Vagina (tissue), 2 donors: ENCODE measurements at regions not wholly inside any gene's neighbourhood (a gene's known extent, or its start where the extent isn't known, plus 50 kb on each side); places are given as distances from the start of the nearest gene placed in this dataset.

Experiments
- DNase-seq, 2 donors: peaks; one replicate each; pipeline ENCODE4 v3.0.0-alpha.2; 2017; ENCODE audit errors: extremely low spot score in 2 of 2
- H3K27ac ChIP-seq: fragments of 200-600 bp; sonication (generic); one replicate; pipeline ENCODE4 v1.5.1; 2019
- H3K27me3 ChIP-seq: fragments of 200-600 bp; sonication (generic); one replicate; pipeline ENCODE4 v1.5.1; 2019
- H3K36me3 ChIP-seq, 2 donors: fragments of 200-600 bp; sonication (generic); one replicate each; pipeline ENCODE4 v1.5.1; 2017 to 2019
- H3K4me1 ChIP-seq: fragments of 200-600 bp; sonication (generic); one replicate; pipeline ENCODE4 v1.5.1; 2019
- H3K4me3 ChIP-seq, 2 donors: fragments of 200-600 bp; sonication (generic); 1 replicate in 1 of 2; 2 replicates in 1 of 2; pipeline ENCODE4 v1.5.1; 2016 to 2019
- H3K9me3 ChIP-seq: fragments of 200-600 bp; sonication (generic); one replicate; pipeline ENCODE4 v1.5.1; 2019
- POLR2A ChIP-seq, 2 donors: fragments of 450-650 bp; IDR thresholded peaks; one replicate each; pipeline ENCODE4 v1.6.1; 2017; ENCODE audit warnings: antibody characterized with exemption in 2 of 2, mild to moderate bottlenecking in 2 of 2, moderate library complexity in 2 of 2
- POLR2AphosphoS5 ChIP-seq, 2 donors: sonication (generic); formaldehyde crosslinking; IDR thresholded peaks; one replicate each; pipeline ENCODE4 v1.9.0; 2017; ENCODE audit warnings: antibody characterized with exemption in 2 of 2, mild to moderate bottlenecking in 2 of 2, low read depth in 1 of 2; ENCODE audit not compliant: insufficient read depth in 1 of 2
- intact Hi-C: fragments of 100-400 bp; cut with DNase I; formaldehyde crosslinking; loops from one replicate; pipeline ENCODE4 v1.15.1; 2023
- TF ChIP-seq, protein P1 (sequence below), 3 experiments: fragments of 450-650 bp in 2 of 3; fragments of 200-600 bp in 1 of 3; sonication (generic) in 1 of 3; IDR thresholded peaks; one replicate each; pipeline ENCODE4 v1.5.1; 2017 to 2019; ENCODE audit warnings: antibody characterized with exemption in 3 of 3, mild to moderate bottlenecking in 2 of 3, moderate library complexity in 2 of 3

DNA sequence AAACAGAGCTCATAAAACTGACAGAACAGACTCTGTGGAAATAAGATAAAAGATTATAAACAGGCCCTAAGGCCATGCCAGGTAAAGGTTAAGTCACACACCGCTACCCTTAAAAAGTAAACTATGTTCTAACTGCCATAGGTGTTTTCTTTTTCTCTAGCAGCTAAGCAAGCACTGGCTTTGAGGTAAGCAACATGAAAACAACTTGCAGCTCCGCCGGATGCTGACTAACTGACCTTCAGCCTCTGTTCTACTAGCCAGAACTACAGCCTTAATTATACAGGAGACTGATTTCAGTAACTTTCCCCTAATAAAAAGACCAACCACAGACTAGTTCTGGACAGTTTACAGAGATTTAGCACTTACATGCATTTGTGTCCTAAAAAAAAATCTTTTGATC, 708.3 kb downstream of the CCSER2 start:
- Histone ChIP-seq H3K9me3 (peaks cover 9% of the 10 kb centered on the region), H3K27me3 (no peaks in the 10 kb centered on the region), H3K4me1 (no peaks in the 10 kb centered on the region), H3K27ac (no peak overlapping the region), H3K4me3 (no peak overlapping the region), H3K36me3 (no peaks in the 10 kb centered on the region)
- TF ChIP-seq POLR2A (IDR thresholded peaks at IDR 0.05) (no peak), POLR2AphosphoS5 (IDR thresholded peaks at IDR 0.05; ENCODE audit: insufficient read depth in 1 of 2, low read depth in 1 of 2) (no peak)
- TF ChIP-seq, protein P1, sequence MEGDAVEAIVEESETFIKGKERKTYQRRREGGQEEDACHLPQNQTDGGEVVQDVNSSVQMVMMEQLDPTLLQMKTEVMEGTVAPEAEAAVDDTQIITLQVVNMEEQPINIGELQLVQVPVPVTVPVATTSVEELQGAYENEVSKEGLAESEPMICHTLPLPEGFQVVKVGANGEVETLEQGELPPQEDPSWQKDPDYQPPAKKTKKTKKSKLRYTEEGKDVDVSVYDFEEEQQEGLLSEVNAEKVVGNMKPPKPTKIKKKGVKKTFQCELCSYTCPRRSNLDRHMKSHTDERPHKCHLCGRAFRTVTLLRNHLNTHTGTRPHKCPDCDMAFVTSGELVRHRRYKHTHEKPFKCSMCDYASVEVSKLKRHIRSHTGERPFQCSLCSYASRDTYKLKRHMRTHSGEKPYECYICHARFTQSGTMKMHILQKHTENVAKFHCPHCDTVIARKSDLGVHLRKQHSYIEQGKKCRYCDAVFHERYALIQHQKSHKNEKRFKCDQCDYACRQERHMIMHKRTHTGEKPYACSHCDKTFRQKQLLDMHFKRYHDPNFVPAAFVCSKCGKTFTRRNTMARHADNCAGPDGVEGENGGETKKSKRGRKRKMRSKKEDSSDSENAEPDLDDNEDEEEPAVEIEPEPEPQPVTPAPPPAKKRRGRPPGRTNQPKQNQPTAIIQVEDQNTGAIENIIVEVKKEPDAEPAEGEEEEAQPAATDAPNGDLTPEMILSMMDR (IDR thresholded peaks at IDR 0.05): no peak
- intact Hi-C loops: no loop called here
- no peak for DNase-seq

GRCh38 chr10:85039311-85039710, 710.9 kb downstream of the CCSER2 start:
- intact Hi-C loops: no loop called here
- TF ChIP-seq POLR2A (IDR thresholded peaks at IDR 0.05) (no peak), POLR2AphosphoS5 (IDR thresholded peaks at IDR 0.05; ENCODE audit: insufficient read depth in 1 of 2, low read depth in 1 of 2) (no peak)
- TF ChIP-seq, protein P1 (IDR thresholded peaks at IDR 0.05): no peak
- no peaks in the 10 kb centered on the region for H3K36me3 ChIP-seq
- no peak for DNase-seq
- H3K9me3 ChIP-seq: peaks cover 9% of the 10 kb centered on the region
- H3K27ac ChIP-seq: no peak overlapping the region
- H3K4me1 ChIP-seq: no peaks in the 10 kb centered on the region
- no peaks in the 10 kb centered on the region for H3K27me3 ChIP-seq
- no peak overlapping the region for H3K4me3 ChIP-seq

DNA sequence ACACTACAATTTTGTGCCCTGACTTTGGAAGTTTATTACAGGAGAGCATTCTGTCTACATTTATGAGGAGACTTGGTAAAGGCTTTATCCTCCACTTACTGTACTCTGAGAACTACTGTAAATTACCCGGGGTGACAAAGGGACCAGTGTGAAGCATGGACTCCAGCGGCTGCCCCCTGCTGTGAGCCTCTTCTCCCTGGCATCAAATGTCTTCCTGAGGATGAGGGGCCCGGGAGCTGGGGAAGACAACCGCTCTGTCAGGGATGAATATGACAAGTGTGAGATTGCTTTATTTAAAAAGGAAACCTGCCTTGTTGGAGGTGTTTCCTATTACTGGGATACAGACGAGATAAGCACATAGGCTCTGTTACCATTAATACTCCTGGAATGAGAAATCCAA, 714.8 kb downstream of the CCSER2 start:
- Histone ChIP-seq H3K36me3 (no peaks in the 10 kb centered on the region), H3K27ac (no peak overlapping the region), H3K4me1 (no peaks in the 10 kb centered on the region), H3K4me3 (no peak overlapping the region), H3K27me3 (no peaks in the 10 kb centered on the region), H3K9me3 (peaks cover 9% of the 10 kb centered on the region)
- DNase-seq: no peak
- intact Hi-C loops: no loop called here
- TF ChIP-seq POLR2AphosphoS5 (IDR thresholded peaks at IDR 0.05; ENCODE audit: insufficient read depth in 1 of 2, low read depth in 1 of 2): no peak

DNA sequence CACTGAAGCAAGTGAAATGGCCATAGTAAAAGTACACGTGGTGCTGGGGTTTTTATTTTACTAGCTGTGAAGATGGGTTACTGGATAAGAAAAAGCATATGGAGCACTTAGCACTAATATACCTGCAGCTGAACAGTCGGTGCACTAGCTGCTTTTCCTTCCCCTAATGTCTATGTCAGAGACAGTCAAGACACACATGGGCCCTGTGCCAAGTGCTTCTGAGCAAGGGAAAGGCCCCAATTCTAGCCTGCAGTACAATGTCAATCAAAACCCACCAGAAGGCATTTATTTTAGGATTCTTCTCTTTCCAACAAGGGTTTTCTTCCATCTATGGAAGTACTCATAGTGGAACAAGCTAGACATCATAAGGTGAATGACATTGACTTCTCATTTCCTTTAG, 716.7 kb downstream of the CCSER2 start:
- Histone ChIP-seq H3K9me3 (peaks cover under 1% of the 10 kb centered on the region), H3K4me1 (no peaks in the 10 kb centered on the region), H3K36me3 (no peaks in the 10 kb centered on the region), H3K27me3 (no peaks in the 10 kb centered on the region), H3K4me3 (no peak overlapping the region), H3K27ac (no peak overlapping the region)
- intact Hi-C loops: no loop called here
- DNase-seq: no peak
- no peak for TF ChIP-seq POLR2AphosphoS5 (IDR thresholded peaks at IDR 0.05; ENCODE audit: insufficient read depth in 1 of 2, low read depth in 1 of 2)
- TF ChIP-seq POLR2A (IDR thresholded peaks at IDR 0.05): no peak
- TF ChIP-seq, protein P1 (IDR thresholded peaks at IDR 0.05): no peak

DNA sequence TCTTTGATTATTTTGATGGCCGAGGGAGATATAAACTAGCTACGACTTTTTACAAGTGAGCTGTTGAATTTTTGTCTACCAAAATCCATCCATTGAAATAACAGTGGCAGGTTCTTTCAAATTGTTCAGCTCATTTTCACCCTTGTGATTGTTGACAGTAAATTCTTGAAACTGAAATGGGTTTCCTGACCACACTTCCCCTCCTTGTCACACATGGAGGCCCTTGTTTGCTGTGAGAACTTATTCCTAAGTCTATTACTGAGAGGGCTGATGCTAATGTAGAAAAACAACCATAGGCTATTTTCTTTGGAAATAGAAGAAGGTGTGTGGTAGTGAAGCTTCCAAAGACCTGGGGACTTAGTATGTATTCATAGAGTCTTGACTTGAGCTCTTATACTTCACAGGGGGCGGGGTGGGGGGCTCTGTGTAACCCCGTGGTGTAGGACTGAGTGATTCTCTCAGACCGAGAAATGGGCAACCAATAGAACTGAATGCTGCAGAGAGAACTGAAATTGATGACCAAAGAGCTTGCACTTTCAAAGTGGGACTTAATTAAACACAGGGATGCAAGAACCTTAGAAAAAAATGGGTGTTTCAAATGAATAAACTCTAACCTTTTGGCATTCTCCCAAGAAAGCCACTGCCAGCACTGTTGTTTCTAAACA, 718.9 kb downstream of the CCSER2 start:
- TF ChIP-seq POLR2AphosphoS5 (IDR thresholded peaks at IDR 0.05; ENCODE audit: insufficient read depth in 1 of 2, low read depth in 1 of 2) (no peak), POLR2A (IDR thresholded peaks at IDR 0.05) (no peak)
- TF ChIP-seq, protein P1 (IDR thresholded peaks at IDR 0.05): no peak
- Histone ChIP-seq H3K4me3 (no peak overlapping the region), H3K27ac (no peak overlapping the region), H3K36me3 (no peaks in the 10 kb centered on the region), H3K27me3 (no peaks in the 10 kb centered on the region), H3K9me3 (no peaks in the 10 kb centered on the region), H3K4me1 (no peaks in the 10 kb centered on the region)
- no peak for DNase-seq
- intact Hi-C loops: no loop called here
